ENCODE measurements at regions not wholly inside any gene's neighbourhood (a gene's known extent, or its start where the extent isn't known, plus 50 kb on each side); places are given as distances from the start of the nearest gene placed in this dataset.

- TF ChIP-seq EZH2 (IDR thresholded peaks at IDR 0.05; ENCODE audit: low read depth, low read length, severe bottlenecking) (no peak), POLR2AphosphoS5 (IDR thresholded peaks at IDR 0.05; ENCODE audit: low read depth, low read length) (no peak), ATF3 (IDR thresholded peaks at IDR 0.05; ENCODE audit: insufficient read depth, low read depth, low read length) (no peak), ZNF274 (IDR thresholded peaks at IDR 0.05; ENCODE audit: borderline replicate concordance, extremely low read depth, low read length) (no peak), ASH2L (IDR thresholded peaks at IDR 0.05; ENCODE audit: low read length) (no peak), JUND (IDR thresholded peaks at IDR 0.05; ENCODE audit: low read length) (no peak), CTCF (IDR thresholded peaks at IDR 0.05; ENCODE audit: control extremely low read depth in 1 of 3, insufficient read depth in 1 of 3, low read depth in 1 of 3, low read length in 3 of 3) (no peak), EGR1 (IDR thresholded peaks at IDR 0.05; ENCODE audit: borderline replicate concordance, low read depth, low read length) (no peak), YY1 (IDR thresholded peaks at IDR 0.05; ENCODE audit: low read depth, low read length) (no peak), CHD2 (IDR thresholded peaks at IDR 0.05; ENCODE audit: low read length) (no peak), SAP30 (IDR thresholded peaks at IDR 0.05; ENCODE audit: insufficient read depth, insufficient replicate concordance, low read length) (no peak)
Observed at GRCh38 chr2:16138811-16139662, 198.7 kb downstream of the MYCN start.

All from H1 (cell line).